ENCODE measurements at regions not wholly inside any gene's neighbourhood (a gene's known extent, or its start where the extent isn't known, plus 50 kb on each side); places are given as distances from the start of the nearest gene placed in this dataset.

- DNase-seq = peak; percentile 6
These were observed 74.3 kb upstream of the RAB4A start for GRCh38 chr1:229196404-229197264.

GRCh38 chr1:229197265-229197585 is 73.7 kb upstream of the RAB4A start:
- DNase-seq = no peak

GRCh38 chr1:229199261-229200243 is 71.4 kb upstream of the RAB4A start:
- no peak for DNase-seq

GRCh38 chr1:229203030-229203751 is 67.7 kb upstream of the RAB4A start:
- DNase-seq = peak; percentile 41

GRCh38 chr1:229203991-229204632 is 66.8 kb upstream of the RAB4A start:
- no peak for DNase-seq

DNA sequence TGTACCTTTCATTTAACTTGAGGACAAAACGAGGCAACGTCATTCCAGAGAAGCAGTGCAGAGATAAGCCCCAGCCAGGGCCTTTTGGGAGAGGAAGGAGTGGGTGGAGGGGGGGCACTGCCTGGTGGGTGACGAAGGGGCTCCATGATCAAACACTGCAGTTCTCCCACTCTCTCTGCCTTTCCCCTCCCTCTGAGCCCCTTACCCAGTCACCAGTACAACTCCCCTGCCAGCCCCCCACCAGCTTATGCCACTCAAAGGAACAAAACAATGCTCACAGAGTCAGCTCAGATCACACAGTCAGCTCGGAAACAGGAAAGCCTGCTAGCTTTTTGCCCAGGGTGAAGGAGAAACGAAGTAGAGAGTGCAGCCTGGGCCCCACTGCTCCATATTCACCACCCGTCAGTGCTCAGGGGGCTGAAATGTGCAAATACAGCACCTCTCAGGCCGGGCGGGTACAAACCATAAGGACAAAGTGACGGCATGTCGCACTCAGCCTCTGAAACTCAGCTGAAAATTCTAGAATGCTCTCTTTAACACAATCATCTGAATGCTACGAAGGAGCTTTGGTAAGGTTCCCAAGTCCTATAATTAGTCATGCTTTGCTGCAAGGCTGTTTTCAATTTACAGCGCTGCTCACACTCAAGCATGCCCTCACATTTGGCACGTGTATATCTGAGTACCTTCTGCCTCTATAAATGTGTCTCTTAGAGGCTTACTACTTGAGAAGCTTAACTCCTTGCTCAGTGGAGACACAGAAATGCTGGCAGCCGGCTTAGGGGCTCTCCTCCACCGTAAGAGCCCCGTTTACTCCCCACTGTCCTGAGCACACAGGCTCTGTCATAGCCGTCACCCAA is 65.8 kb upstream of the RAB4A start:
- DNase-seq = peak; percentile 26

DNA sequence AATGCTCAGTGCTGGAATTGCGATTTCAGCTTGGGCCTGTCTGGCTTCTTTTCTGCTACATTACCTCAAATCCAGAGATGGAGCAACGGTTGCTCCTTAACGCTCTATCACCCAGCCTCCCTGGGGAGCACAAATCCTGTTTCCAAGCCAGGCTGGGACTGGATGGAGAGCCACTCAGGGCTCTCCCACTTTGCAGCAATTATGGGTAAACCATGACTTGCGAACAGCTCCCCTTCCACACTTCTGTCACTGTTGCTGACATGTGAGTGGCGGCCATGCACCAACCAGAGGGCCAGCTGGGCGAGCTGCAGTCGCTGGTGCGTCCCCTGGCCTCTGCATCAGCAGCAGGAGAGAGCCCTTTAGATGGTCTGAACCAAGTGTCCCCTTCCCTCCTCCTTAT is 65.1 kb upstream of the RAB4A start:
- DNase-seq = no peak

DNA sequence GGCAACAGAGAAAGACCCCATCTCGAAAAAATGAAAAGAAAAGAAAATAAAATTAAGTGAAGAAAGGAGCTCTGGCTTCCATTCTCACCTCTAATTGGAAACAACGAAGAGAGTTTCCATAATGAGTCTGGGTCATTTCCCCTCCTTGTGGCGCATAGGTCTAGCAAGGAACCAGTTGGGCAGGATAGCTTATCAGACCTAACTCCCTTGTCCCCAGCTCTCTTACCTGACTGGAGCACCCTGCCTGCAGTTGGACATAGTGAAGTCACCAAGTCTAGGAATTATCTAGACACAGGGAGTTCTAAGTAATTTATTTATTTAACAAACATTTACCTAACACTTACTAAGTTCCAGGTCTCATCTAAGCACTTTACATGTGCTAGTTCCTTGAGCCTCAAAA is 63.0 kb upstream of the RAB4A start:
- DNase-seq = no peak

- DNase-seq = no peak
These were observed 62.4 kb upstream of the RAB4A start for GRCh38 chr1:229208481-229208880.

GRCh38 chr1:229209386-229209785 is 61.5 kb upstream of the RAB4A start:
- no peak for DNase-seq

- DNase-seq = no peak
These were observed 61.1 kb upstream of the RAB4A start for GRCh38 chr1:229209816-229210215.

GRCh38 chr1:229210844-229211243 is 60.1 kb upstream of the RAB4A start:
- no peak for DNase-seq

- DNase-seq = no peak
These were observed 57.1 kb upstream of the RAB4A start for GRCh38 chr1:229213797-229214196.

DNA sequence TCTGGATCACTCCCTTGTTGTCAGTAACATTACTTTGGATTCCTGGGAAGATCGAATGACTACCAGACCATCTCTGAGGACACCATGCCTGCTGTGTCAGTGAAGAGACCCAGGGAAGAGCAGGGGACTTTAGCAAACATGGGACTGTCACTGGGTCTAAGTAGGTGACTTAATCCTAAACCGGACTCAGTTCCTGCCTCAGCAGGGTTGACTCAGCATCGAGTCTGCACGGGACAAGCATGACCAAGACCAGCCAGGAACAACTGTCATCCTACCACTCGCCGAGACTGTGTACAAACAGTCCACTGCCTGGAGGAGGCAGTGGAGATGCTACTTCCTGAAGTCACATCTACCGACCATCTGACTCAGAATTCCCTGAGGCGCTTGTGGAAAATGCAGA is 53.2 kb upstream of the RAB4A start:
- DNase-seq = no peak

DNA sequence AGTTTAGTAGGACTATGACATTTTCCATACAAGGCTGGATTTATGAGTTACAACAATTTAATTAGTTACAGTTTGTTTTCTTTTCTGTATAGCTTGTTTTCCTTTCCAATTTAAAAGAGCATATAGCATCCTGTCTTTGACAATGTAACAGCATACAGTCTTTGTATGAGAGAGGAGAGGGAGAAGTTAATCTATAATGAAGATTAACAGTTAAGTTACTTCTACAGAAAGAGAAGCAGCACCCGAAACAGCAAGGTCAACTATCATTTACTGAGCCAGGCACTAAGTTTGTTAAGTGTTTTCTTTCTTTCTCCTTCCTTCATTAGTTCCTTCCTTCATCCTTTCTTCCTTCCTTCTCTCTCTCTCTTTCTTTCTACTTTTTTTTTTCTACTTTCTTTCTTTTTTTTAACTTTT is 52.3 kb upstream of the RAB4A start:
- DNase-seq = no peak

GRCh38 chr1:229220163-229220846 is 50.6 kb upstream of the RAB4A start:
- no peak for DNase-seq

GRCh38 chr1:229221106-229222019 is 49.5 kb upstream of the RAB4A start:
- DNase-seq = no peak

Measured in EL (cell line).